ENCODE measurements at regions not wholly inside any gene's neighbourhood (a gene's known extent, or its start where the extent isn't known, plus 50 kb on each side); places are given as distances from the start of the nearest gene placed in this dataset.

GRCh38 chr18:76142611-76143010, 352.4 kb downstream of the ZNF516 start:
- Histone ChIP-seq H3K27me3 (no peaks in the 10 kb centered on the region), H3K79me2 (ENCODE audit: low read depth) (no peaks in the 10 kb centered on the region), H3K9me3 (ENCODE audit: low read depth) (no peaks in the 10 kb centered on the region), H3K4me3 (no peak overlapping the region), H3K4me2 (no peak overlapping the region), H3K9ac (no peak overlapping the region), H3F3A (ENCODE audit: low read depth) (no peaks in the 10 kb centered on the region), H4K20me1 (ENCODE audit: low read depth) (no peaks in the 10 kb centered on the region), H2AFZ (replicated peaks) (no peak overlapping the region), H3K36me3 (no peaks in the 10 kb centered on the region), H3K27ac (no peak overlapping the region), H3K4me1 (no peaks in the 10 kb centered on the region)
- Mint-ChIP-seq H3K27ac (no peak overlapping the region), H3K4me1 (peaks cover 7% of the 10 kb centered on the region), H3K27me3 (ENCODE audit: insufficient read depth, low read depth) (peaks cover 6% of the 10 kb centered on the region), H3K9me3 (no peaks in the 10 kb centered on the region), H3K4me3 (no peak overlapping the region), H3K36me3 (no peaks in the 10 kb centered on the region)
- no peak for TF ChIP-seq EZH2phosphoT487 (IDR thresholded peaks at IDR 0.05)
- no peak for TF ChIP-seq EZH2 (IDR thresholded peaks at IDR 0.05)
- no peak for TF ChIP-seq CTCF (IDR thresholded peaks at IDR 0.05)
- no peak for DNase-seq (ENCODE audit: low spot score)

DNA sequence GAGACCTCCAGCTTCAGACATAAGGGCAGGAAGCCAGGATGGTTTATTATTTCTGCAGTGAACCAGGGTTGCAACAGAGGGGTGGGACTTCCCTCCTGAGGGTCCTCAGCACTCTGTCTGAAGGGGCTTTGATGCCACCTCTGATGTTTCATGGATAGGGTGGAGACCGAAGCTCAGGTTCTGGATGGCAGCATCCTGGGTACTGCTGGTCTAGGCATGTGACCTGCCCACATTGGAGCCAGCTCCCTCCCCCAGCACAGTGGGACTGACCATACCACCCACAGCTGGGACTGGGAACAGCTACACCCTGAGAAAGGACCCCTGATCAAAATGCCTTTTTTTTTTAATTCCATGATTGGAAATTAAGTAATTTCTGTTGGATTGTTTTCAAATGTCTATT, 355.2 kb downstream of the ZNF516 start:
- H3K27me3 Mint-ChIP-seq (ENCODE audit: insufficient read depth, low read depth) = peaks cover 6% of the 10 kb centered on the region
- Histone ChIP-seq H3K4me1 (no peaks in the 10 kb centered on the region), H3K36me3 (no peaks in the 10 kb centered on the region), H4K20me1 (ENCODE audit: low read depth) (no peaks in the 10 kb centered on the region), H3K4me2 (no peak overlapping the region), H2AFZ (replicated peaks) (no peak overlapping the region), H3K79me2 (ENCODE audit: low read depth) (no peaks in the 10 kb centered on the region), H3K4me3 (no peak overlapping the region), H3K9ac (no peak overlapping the region), H3K9me3 (ENCODE audit: low read depth) (no peaks in the 10 kb centered on the region), H3F3A (ENCODE audit: low read depth) (no peaks in the 10 kb centered on the region), H3K27me3 (no peaks in the 10 kb centered on the region), H3K27ac (no peak overlapping the region)
- H3K4me1 Mint-ChIP-seq = no peaks in the 10 kb centered on the region
- no peak overlapping the region for H3K4me3 Mint-ChIP-seq
- no peak overlapping the region for H3K27ac Mint-ChIP-seq
- H3K36me3 Mint-ChIP-seq = no peaks in the 10 kb centered on the region
- no peak for DNase-seq (ENCODE audit: low spot score)
- no peaks in the 10 kb centered on the region for H3K9me3 Mint-ChIP-seq
- no peak for TF ChIP-seq EZH2 (IDR thresholded peaks at IDR 0.05)
- no peak for TF ChIP-seq EZH2phosphoT487 (IDR thresholded peaks at IDR 0.05)
- no peak for TF ChIP-seq CTCF (IDR thresholded peaks at IDR 0.05)

DNA sequence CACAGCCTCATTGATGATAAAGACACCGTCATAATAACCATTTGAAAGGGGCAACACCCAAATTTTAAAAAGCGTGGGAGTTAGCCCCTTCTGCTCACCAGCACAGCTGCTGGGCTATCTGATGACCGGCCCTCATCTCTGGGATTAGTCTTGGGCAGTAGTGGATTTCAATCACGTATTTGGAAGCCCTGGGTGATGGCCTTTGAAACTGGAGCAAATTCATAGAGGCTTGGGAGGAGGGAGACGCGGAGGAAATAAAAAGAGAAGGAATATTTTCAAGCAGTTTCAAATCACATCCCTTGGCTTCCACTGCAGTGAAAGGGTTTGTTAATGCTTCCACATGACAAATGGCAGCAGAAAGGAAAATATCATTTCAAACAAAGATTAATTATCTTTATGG, 357.8 kb downstream of the ZNF516 start:
- TF ChIP-seq CTCF (IDR thresholded peaks at IDR 0.05) (no peak), EZH2 (IDR thresholded peaks at IDR 0.05) (no peak), EZH2phosphoT487 (IDR thresholded peaks at IDR 0.05) (no peak)
- H3K4me1 ChIP-seq = no peaks in the 10 kb centered on the region
- no peak for DNase-seq (ENCODE audit: low spot score)
- no peaks in the 10 kb centered on the region for H3K36me3 ChIP-seq
- no peak overlapping the region for H3K27ac ChIP-seq
- no peaks in the 10 kb centered on the region for H3K27me3 ChIP-seq
- no peak overlapping the region for H3K4me3 Mint-ChIP-seq
- no peak overlapping the region for H3K9ac ChIP-seq
- H3K36me3 Mint-ChIP-seq = no peaks in the 10 kb centered on the region
- no peak overlapping the region for H2AFZ ChIP-seq (replicated peaks)
- H3K9me3 Mint-ChIP-seq = no peaks in the 10 kb centered on the region
- H3F3A ChIP-seq (ENCODE audit: low read depth) = no peaks in the 10 kb centered on the region
- H4K20me1 ChIP-seq (ENCODE audit: low read depth) = no peaks in the 10 kb centered on the region
- H3K9me3 ChIP-seq (ENCODE audit: low read depth) = no peaks in the 10 kb centered on the region
- no peaks in the 10 kb centered on the region for H3K79me2 ChIP-seq (ENCODE audit: low read depth)
- H3K4me3 ChIP-seq = no peak overlapping the region
- no peak overlapping the region for H3K27ac Mint-ChIP-seq
- H3K4me2 ChIP-seq = no peak overlapping the region
- H3K4me1 Mint-ChIP-seq = no peaks in the 10 kb centered on the region
- peaks cover 4% of the 10 kb centered on the region for H3K27me3 Mint-ChIP-seq (ENCODE audit: insufficient read depth, low read depth)

DNA sequence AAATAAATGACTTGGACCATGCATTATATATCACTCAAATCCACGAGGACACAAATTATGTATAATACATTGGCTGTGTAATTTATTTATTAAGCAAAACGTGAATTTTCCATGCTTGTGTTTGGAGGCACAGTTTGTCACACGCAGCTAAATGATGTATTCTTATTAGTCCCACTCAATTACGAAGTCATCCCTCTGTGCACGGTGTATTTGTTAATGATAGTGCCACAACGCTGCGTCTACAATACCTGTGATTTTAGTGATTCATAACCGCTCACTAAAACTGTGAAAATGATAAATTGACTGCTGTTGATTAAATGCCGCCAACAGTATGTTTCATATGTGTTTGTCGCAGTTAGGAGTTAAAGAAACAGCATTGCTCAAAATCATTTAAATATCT, 358.3 kb downstream of the ZNF516 start:
- no peak for DNase-seq (ENCODE audit: low spot score)
- Histone ChIP-seq H3K4me2 (no peak overlapping the region), H3F3A (ENCODE audit: low read depth) (no peaks in the 10 kb centered on the region), H3K27me3 (no peaks in the 10 kb centered on the region), H3K9ac (no peak overlapping the region), H3K27ac (no peak overlapping the region), H3K36me3 (no peaks in the 10 kb centered on the region), H3K79me2 (ENCODE audit: low read depth) (no peaks in the 10 kb centered on the region), H2AFZ (replicated peaks) (no peak overlapping the region), H3K9me3 (ENCODE audit: low read depth) (no peaks in the 10 kb centered on the region), H3K4me3 (no peak overlapping the region), H4K20me1 (ENCODE audit: low read depth) (no peaks in the 10 kb centered on the region), H3K4me1 (no peaks in the 10 kb centered on the region)
- H3K27ac Mint-ChIP-seq = no peak overlapping the region
- TF ChIP-seq CTCF (IDR thresholded peaks at IDR 0.05) (no peak), EZH2phosphoT487 (IDR thresholded peaks at IDR 0.05) (no peak), EZH2 (IDR thresholded peaks at IDR 0.05) (no peak)
- no peaks in the 10 kb centered on the region for H3K36me3 Mint-ChIP-seq
- H3K4me1 Mint-ChIP-seq = no peaks in the 10 kb centered on the region
- H3K9me3 Mint-ChIP-seq = no peaks in the 10 kb centered on the region
- peaks cover 4% of the 10 kb centered on the region for H3K27me3 Mint-ChIP-seq (ENCODE audit: insufficient read depth, low read depth)
- no peak overlapping the region for H3K4me3 Mint-ChIP-seq
